ENCODE measurements at regions not wholly inside any gene's neighbourhood (a gene's known extent, or its start where the extent isn't known, plus 50 kb on each side); places are given as distances from the start of the nearest gene placed in this dataset.

DNA sequence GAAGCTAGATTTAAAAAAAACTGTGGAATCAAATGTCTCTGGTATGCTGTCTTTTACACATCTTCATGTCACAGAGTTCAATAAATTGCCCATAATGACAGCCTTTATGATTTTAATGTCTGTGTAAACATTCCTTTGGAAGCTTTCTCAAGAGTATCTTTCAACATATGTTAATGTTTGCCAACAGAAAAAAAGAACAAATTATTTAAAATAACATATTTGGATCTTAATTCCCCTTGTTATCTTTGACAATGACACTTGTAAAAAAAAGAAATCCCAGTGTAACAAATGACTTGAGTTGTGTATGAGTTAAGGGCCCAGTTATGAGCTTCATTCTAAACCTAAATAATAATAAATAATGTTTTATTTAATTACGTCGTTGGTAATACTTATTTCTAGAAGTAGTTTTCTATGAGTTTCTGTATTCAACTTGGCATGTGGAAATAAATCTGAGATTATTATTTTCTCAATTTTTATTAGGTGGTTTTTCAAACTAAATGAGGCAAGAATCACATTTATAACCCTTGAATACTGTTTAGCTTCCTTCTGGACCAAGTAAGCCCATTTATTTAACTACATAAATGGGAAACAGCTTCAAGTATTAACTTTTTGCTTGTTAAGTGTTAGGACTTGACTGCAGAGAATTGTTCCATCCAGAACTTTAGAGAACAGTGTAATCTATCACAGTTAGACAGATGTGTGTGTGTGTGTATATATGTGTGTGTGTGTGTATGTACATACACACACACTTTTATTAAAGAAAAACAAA is 182.1 kb downstream of the POSTN start:
- TF ChIP-seq CTCF (IDR thresholded peaks at IDR 0.05) (no peak), POLR2AphosphoS5 (IDR thresholded peaks at IDR 0.05) (no peak)
